OCI-LY7 (cell line): ENCODE measurements at regions not wholly inside any gene's neighbourhood (a gene's known extent, or its start where the extent isn't known, plus 50 kb on each side); places are given as distances from the start of the nearest gene placed in this dataset.

Source experiments
- BruUV-seq: library from RNA; stranded (reverse); fragments of 400-500 nt; replicated peaks from 2 replicates; lab custom pipeline; 2021; lab: Mats Ljungman, UMichigan
- CTCF ChIA-PET: fragments of 300-600 bp; sonication (Branson Sonifier 250); formaldehyde crosslinking; loops from one replicate; lab custom pipeline; 2022; ENCODE audit warnings: antibody characterized with exemption; ENCODE audit not compliant: unreplicated experiment; lab: Charles Lee
- POLR2A ChIA-PET: fragments of 300-600 bp; sonication (Branson Sonifier 250); formaldehyde crosslinking; loops from one replicate; lab custom pipeline; 2022; ENCODE audit warnings: antibody characterized with exemption; lab: Charles Lee
- DNase-seq: peaks from one replicate; pipeline ENCODE4 v3.0.0-alpha.2; 2015; ENCODE audit warnings: low spot score
- H2AFZ ChIP-seq: fragments of 200-600 bp; sonication (generic), shearing (Covaris generic); 2 replicates; pipeline ENCODE4 v1.6.1; 2014; ENCODE audit warnings: mild to moderate bottlenecking, antibody characterized with exemption, low read length, moderate library complexity
- H3K27ac ChIP-seq: fragments of 200-600 bp; sonication (generic); 2 replicates; pipeline ENCODE4 v1.5.1; 2014; ENCODE audit warnings: mixed run types, low read depth, mild to moderate bottlenecking, moderate library complexity, low read length, inconsistent platforms; ENCODE audit not compliant: poor library complexity, severe bottlenecking
- H3K36me3 ChIP-seq: fragments of 200-600 bp; sonication (generic); 2 replicates; pipeline ENCODE4 v1.6.1; 2014; ENCODE audit warnings: mild to moderate bottlenecking, antibody characterized with exemption, low read length, moderate library complexity, mixed read lengths; ENCODE audit not compliant: insufficient read depth
- H3K4me1 ChIP-seq: fragments of 200-600 bp; sonication (generic); 2 replicates; pipeline ENCODE4 v1.5.1; 2014; ENCODE audit warnings: mild to moderate bottlenecking, low read length; ENCODE audit not compliant: insufficient read depth, poor library complexity, severe bottlenecking
- H3K4me2 ChIP-seq: fragments of 200-600 bp; sonication (generic); 2 replicates; pipeline ENCODE4 v1.6.1; 2014; ENCODE audit warnings: mild to moderate bottlenecking, low read length
- H3K4me3 ChIP-seq: fragments of 200-600 bp; sonication (generic); 2 replicates; pipeline ENCODE4 v1.5.1; 2014; ENCODE audit warnings: mild to moderate bottlenecking, low read depth, low read length; ENCODE audit not compliant: poor library complexity, severe bottlenecking
- H3K79me2 ChIP-seq: fragments of 200-600 bp; sonication (generic); 2 replicates; pipeline ENCODE4 v1.6.1; 2016; ENCODE audit warnings: low read depth, mild to moderate bottlenecking, low read length, moderate library complexity, mixed read lengths; ENCODE audit not compliant: insufficient read depth
- H3K9me2 ChIP-seq: fragments of 200-600 bp; sonication (generic); 2 replicates; pipeline ENCODE4 v1.6.1; 2016; ENCODE audit warnings: mild to moderate bottlenecking, low read length, mixed read lengths; ENCODE audit not compliant: insufficient read depth
- H3K9me3 ChIP-seq: fragments of 200-600 bp; sonication (generic); 2 replicates; pipeline ENCODE4 v1.6.1; 2014; ENCODE audit warnings: mild to moderate bottlenecking, mixed run types, low read length, mixed read lengths
- H4K20me1 ChIP-seq: fragments of 200-600 bp; sonication (generic); 2 replicates; pipeline ENCODE4 v1.6.1; 2014; ENCODE audit warnings: mild to moderate bottlenecking, antibody characterized with exemption, low read length, moderate library complexity, mixed read lengths; ENCODE audit not compliant: insufficient read depth
- CTCF ChIP-seq: fragments of 200-600 bp; sonication (generic); conservative IDR thresholded peaks from 2 replicates; pipeline ENCODE4 v1.5.1; 2014; ENCODE audit warnings: mild to moderate bottlenecking, antibody characterized with exemption, low read length, moderate library complexity, mixed read lengths
- EZH2phosphoT487 ChIP-seq: fragments of 200-600 bp; sonication (generic); IDR thresholded peaks from 2 replicates; pipeline ENCODE4 v1.6.1; 2018; ENCODE audit warnings: low read depth, borderline replicate concordance, mild to moderate bottlenecking, mixed run types, antibody characterized with exemption, low read length, moderate library complexity, mixed read lengths
- intact Hi-C: fragments of 100-400 bp; cut with micrococcal nuclease; formaldehyde crosslinking; loops from one replicate; pipeline ENCODE4 v1.10.0; 2022; ENCODE audit not compliant: unreplicated experiment

GRCh38 chr9:135228345-135228982 is 141.0 kb downstream of the OLFM1 start:
- Histone ChIP-seq H3K4me1 (no peaks in the 10 kb centered on the region), H2AFZ (no peak overlapping the region), H3K9me2 (no peaks in the 10 kb centered on the region), H3K27ac (no peak overlapping the region), H3K36me3 (no peaks in the 10 kb centered on the region), H3K79me2 (no peaks in the 10 kb centered on the region), H3K4me3 (no peak overlapping the region), H3K9me3 (no peaks in the 10 kb centered on the region), H4K20me1 (no peaks in the 10 kb centered on the region), H3K4me2 (no peak overlapping the region)
- intact Hi-C loops = no loop called here
- ChIA-PET CTCF (no interaction called here), POLR2A (interaction anchor here (0.6 kb wide), 1 partner anchor 1092 kb away, joined by 3 read pairs; the partner anchor contains the start of gene WDR5)
- BruUV-seq = no TSS peak
- DNase-seq = no peak
- TF ChIP-seq CTCF (no peak), EZH2phosphoT487 (no peak)

- intact Hi-C loops = no loop called here
- no peak for TF ChIP-seq CTCF
- no peak for TF ChIP-seq EZH2phosphoT487
- no peaks in the 10 kb centered on the region for H3K9me3 ChIP-seq
- DNase-seq = no peak
- BruUV-seq = no TSS peak
- H3K9me2 ChIP-seq = no peaks in the 10 kb centered on the region
- H3K79me2 ChIP-seq = no peaks in the 10 kb centered on the region
- H3K4me1 ChIP-seq = no peaks in the 10 kb centered on the region
- POLR2A ChIA-PET = no interaction called here
- no peak overlapping the region for H3K4me2 ChIP-seq
- H3K4me3 ChIP-seq = no peak overlapping the region
- H3K27ac ChIP-seq = no peak overlapping the region
- CTCF ChIA-PET = no interaction called here
- H3K36me3 ChIP-seq = no peaks in the 10 kb centered on the region
- H4K20me1 ChIP-seq = no peaks in the 10 kb centered on the region
- H2AFZ ChIP-seq = no peak overlapping the region
These were observed 141.6 kb downstream of the OLFM1 start for GRCh38 chr9:135228983-135229625.
